Sigmoid colon (tissue), 4 donors: ENCODE measurements at regions not wholly inside any gene's neighbourhood (a gene's known extent, or its start where the extent isn't known, plus 50 kb on each side); places are given as distances from the start of the nearest gene placed in this dataset.

Source experiments
- POLR2A ChIP-seq, 2 donors: fragments of 450-650 bp; IDR thresholded peaks; one replicate each; pipeline ENCODE4 v1.6.1; 2016; ENCODE audit warnings: antibody characterized with exemption in 2 of 2, mild to moderate bottlenecking in 2 of 2, moderate library complexity in 2 of 2
- POLR2AphosphoS5 ChIP-seq, 4 donors: sonication (generic); formaldehyde crosslinking; IDR thresholded peaks; one replicate each; pipeline ENCODE4 v1.6.1; 2017; ENCODE audit warnings: antibody characterized with exemption in 4 of 4
- TF ChIP-seq, protein P1 (sequence below), 4 experiments: fragments of 450-650 bp in 3 of 4; fragments of 200-600 bp in 1 of 4; IDR thresholded peaks; one replicate each; pipeline ENCODE4 v1.5.1; 2016 to 2019; ENCODE audit warnings: antibody characterized with exemption in 4 of 4, mild to moderate bottlenecking in 3 of 4, moderate library complexity in 2 of 4

DNA sequence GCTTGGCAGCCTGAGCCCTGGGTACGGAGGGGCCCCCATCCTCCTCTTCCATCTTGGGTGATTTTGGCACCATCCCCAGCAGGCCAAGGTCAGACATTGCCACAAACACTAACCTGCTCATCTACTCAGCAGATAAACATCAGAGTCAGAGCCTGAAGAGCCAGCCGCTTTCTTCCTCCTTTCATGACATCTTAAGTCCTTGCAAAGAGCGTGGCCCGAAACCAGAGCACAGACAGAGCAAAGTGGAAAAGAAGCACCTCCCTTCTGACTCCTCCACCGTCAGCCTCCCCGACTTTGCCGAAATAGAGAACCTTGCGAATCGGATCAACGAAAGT, 60.4 kb upstream of the RPH3AL start:
- TF ChIP-seq POLR2AphosphoS5 (IDR thresholded peaks at IDR 0.05) (no peak), POLR2A (IDR thresholded peaks at IDR 0.05) (no peak)
- TF ChIP-seq, protein P1, sequence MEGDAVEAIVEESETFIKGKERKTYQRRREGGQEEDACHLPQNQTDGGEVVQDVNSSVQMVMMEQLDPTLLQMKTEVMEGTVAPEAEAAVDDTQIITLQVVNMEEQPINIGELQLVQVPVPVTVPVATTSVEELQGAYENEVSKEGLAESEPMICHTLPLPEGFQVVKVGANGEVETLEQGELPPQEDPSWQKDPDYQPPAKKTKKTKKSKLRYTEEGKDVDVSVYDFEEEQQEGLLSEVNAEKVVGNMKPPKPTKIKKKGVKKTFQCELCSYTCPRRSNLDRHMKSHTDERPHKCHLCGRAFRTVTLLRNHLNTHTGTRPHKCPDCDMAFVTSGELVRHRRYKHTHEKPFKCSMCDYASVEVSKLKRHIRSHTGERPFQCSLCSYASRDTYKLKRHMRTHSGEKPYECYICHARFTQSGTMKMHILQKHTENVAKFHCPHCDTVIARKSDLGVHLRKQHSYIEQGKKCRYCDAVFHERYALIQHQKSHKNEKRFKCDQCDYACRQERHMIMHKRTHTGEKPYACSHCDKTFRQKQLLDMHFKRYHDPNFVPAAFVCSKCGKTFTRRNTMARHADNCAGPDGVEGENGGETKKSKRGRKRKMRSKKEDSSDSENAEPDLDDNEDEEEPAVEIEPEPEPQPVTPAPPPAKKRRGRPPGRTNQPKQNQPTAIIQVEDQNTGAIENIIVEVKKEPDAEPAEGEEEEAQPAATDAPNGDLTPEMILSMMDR (IDR thresholded peaks at IDR 0.05): no peak
